HG03108 (cell line): ENCODE measurements at regions not wholly inside any gene's neighbourhood (a gene's known extent, or its start where the extent isn't known, plus 50 kb on each side); places are given as distances from the start of the nearest gene placed in this dataset.
A peak's percentile ranks its signal among the peaks of the same experiment; 100 is the strongest.

Experiments
- ATAC-seq: cut with Tn5 transposase; IDR thresholded peaks from one replicate; pipeline ENCODE4 v1.9.1; 2021; ENCODE audit warnings: moderate library complexity; ENCODE audit not compliant: unreplicated experiment

DNA sequence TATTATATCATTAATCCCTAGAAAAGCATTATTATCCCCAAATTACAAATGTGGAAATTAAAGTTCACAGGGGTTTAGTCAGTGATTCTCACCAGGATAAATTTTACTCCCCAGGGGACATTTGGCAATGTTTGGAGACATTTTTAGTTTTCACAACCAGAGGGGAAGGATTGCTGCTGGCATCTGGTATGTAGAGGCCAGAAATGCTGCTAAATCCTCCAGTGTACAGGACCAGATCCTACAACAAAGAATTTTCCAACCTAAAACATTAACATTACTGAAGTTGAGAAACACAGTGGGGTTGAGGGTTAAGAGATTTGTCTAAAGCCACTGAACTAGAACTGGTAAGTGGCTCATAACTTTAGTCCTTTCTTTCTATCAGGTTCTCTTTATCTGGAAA, 162.0 kb upstream of the SYT6 start:
- ATAC-seq = no peak

GRCh38 chr1:114314576-114314975, 160.9 kb upstream of the SYT6 start:
- no peak for ATAC-seq

GRCh38 chr1:114314098-114314497, 160.4 kb upstream of the SYT6 start:
- ATAC-seq = no peak

DNA sequence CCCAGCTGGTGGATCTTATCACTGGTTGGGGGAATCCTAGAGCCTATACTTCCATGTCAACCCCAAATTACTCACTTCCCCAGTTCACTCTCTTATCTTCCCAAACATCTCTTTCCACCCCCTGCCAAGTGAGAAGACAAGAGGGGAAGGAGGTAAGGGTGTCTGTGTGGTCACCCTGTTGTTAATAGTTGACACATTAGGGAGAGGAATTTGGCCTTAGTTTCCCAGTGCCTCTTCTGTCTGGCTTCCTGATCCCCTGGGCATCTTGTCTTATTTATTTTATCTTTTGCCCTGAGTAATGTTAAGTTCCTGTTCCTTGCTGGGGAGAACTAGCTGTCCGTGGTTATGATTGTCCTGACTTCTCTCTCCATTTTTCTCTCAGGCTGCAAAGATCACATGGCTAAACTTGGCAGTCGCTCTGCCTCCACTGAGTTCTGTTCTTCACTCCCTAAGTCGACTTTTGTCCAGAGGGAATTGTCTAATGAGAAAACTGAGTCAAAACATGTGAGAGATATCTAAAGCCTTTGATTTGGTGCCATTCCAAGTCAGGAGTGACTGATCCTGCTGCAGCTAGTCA, 157.1 kb upstream of the SYT6 start:
- no peak for ATAC-seq

DNA sequence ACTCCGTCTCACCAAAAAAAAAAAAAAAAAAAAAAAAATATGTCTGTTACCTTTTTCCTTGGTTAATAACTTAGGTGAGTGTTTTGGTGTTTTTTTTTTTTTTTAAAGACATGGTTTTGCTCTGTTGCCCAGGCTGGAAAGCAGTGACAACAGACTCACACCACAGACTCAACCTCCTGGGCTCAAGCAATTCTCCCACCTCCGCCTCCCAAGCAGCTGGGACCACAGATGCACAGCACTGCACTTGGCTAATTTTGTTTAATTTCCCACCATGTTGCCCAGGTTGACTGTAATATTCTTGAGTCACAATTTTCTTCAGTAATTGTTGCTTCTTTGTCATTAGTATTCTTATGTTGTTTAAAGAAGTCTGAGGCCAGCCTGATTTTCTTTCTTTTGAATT, 149.2 kb upstream of the SYT6 start:
- ATAC-seq = no peak

DNA sequence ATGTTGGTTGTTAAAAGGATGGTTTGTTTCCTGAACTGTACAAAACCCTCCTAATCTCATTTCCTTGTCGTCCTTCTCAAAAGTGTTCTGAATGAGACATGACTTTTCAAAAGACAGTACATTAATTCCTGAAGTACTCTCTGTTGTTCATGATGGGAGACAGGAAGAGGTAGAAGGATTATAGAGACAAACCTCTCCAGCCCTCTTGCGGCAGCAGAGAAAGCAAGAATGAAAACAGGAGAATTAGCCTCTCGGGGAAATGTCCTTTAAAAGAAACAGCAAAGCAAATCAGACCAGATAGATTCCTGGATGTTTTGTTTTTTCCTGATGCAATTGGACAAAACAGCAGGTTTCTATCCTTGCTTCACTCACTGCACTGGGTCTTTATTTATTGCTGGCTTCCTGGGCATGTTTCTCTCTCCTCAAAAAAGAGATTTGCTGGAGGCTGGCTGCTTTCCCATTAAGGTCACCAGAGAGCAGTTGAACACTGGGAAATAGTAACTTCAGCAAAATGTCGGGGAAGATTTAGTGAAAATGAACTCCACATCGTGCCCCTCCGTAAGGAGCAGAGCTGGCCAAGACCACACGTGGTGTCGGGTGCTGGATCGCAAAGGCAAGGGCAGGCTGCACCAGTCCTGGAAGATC, 145.8 kb upstream of the SYT6 start:
- ATAC-seq = no peak

DNA sequence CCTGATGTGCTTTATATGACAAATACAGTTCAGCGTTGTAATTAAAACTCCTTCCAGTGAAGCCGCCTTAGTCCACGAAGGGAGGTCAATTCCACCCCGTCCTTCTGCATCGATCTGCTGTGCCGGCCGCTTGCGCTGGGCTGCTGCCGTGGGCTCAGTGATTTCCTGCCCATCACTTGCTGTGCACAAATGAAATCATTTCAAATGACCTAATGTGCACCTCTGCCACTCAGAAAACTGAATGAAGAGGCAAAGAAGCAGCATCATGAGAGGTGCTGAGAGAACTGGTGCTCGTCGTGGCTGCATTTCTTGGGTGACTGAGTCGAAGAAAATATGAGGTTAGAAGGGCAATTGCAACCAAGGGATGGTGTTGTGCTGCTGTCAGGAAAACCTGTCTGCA, 144.3 kb upstream of the SYT6 start:
- no peak for ATAC-seq

DNA sequence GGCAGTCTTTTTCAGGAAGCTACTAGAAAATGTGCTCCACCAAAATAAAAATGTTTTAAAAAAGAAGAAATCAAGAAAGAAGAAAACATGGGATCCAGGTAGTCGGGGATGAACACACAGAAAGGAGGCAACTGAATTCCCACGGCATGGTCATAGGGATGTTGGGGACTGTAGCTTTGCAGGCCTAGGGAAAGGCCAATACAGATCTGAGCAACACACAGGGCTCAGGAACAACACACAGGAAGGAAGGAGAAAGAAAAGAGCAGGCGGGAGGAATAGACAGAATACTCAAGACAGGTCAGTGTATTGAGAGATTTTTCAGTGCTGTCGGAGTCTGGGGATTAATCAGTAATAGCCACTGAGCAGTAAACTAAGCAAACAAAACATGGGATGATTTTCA, 142.7 kb upstream of the SYT6 start:
- ATAC-seq = no peak

DNA sequence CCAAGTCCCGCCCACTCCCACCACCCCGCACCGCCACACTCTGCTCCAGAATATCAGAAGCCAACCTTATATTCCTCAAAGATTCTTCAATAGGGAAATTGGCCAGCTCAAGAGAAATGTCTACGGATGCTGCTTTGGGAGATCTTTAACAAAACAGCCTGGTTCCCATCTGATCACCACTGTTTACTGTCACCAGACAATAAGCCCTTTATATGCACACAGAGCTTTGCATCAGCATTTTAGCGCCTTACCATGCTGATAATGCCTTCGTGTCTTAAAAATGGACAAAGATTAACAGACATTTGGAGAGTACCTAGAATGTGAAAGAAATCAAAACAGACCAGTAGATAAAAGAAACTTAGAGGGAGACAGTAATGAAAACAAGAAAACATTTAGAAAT, 141.7 kb upstream of the SYT6 start:
- no peak for ATAC-seq

DNA sequence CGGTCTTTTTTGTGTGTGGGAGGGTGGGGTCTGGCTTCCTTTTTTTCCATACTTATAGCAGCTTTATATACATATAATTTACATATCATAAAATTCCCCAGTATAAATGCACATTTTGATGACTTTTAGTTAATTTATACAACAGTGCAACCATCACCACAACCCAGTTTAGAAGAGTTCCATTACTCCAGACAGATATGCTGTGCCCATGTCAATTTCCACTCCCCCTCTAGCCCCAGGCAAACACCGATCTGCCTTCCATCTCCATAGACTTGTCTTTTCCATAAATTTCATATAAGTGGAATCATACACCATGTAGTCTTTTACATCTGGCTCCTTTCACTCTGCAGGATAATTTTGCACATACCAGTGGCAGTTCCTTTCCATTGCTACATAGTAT, 139.2 kb upstream of the SYT6 start:
- no peak for ATAC-seq

DNA sequence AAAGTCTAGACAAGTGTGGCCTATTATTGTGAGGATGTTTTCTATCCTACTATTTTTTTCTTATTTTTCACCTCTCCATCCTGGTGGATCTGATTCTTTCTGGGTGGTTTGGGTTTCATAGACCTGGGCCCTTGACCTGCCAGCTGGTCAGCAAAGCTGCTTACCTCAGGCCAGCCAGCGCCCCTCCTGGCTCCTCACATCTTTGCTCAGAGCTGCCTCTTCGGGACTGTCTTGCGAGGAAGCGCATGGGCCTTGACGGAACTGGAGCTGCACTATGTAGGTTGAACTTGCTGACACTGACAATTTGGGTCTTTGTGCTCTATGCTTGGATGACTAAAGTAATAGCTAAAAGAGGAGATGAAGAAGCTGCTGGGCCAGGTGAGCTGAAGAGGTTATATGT, 138.5 kb upstream of the SYT6 start:
- no peak for ATAC-seq

DNA sequence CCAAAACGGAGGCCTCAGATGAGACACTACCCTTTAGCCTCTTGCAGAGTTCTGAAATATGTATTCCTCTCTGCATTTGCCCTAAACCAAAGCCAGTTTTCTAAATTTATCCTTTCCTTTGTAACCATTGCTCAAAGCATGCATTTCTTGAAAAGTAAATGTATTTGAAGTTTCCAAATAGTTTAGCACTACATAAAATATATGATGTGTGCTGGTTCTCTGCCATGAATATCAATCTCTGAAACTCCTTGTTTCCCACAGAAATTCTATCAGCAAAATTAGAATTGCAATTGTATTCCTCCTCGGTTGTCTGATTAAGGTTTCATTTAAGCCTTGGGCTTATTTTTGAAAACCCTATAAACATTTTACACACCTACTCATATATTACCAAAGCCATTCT, 137.1 kb upstream of the SYT6 start:
- no peak for ATAC-seq

DNA sequence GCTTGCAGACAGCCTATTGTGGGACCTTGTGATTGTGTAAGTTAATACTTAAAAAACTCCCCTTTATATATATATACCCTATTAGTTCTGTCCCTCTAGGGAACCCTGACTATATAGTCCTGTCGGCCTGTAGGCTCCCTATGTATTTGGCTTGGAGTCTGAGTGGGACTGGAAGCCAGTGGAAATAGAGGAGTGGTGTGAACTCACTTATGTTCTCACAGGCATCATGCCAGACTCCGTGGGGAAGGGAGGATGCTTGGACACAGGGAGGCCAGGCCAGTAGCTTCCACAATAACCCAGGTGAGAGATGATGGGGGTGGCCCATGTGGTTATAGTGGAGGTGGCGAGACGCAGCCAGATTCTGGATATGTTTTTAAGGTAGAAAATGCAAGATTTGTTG, 136.7 kb upstream of the SYT6 start:
- no peak for ATAC-seq

DNA sequence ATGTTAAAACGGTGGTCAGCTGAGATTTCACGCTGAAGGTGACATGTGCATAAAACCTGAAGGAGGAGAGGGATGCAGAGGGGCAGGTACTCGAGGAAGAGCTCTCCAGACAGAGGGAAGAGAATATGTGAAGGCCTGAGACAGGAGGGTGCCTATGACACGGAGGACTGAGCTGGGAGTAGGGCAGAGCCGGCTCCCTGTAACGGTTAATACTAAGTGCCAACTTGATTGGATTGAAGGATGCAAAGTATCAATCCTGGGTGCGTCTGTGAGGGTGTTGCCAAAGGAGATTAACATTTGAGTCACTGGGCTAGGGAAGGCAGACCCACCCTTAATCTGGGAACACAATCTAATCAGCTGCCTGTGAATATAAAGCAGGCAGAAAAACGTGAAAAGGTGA, 136.2 kb upstream of the SYT6 start:
- no peak for ATAC-seq

DNA sequence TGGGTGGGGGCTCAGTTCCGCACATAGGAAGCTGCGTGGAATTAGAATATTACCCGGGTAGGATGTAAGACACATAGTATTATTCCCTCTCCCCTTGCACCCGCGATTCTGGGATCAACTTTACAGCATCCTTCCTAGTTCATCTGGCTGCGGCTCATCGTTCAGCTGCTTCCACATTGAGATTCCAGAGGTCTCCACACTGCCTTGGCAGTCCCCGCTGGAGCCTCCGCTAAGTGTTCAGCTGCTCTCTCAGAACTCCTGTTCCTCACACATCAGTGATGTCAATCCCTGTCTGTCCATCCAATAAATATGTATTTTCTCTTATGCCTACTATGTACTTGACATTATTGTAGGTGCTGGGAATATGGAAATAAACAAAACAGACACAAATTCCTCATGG, 135.6 kb upstream of the SYT6 start:
- no peak for ATAC-seq

- ATAC-seq = no peak
These were observed 133.3 kb upstream of the SYT6 start for GRCh38 chr1:114286960-114287359.

DNA sequence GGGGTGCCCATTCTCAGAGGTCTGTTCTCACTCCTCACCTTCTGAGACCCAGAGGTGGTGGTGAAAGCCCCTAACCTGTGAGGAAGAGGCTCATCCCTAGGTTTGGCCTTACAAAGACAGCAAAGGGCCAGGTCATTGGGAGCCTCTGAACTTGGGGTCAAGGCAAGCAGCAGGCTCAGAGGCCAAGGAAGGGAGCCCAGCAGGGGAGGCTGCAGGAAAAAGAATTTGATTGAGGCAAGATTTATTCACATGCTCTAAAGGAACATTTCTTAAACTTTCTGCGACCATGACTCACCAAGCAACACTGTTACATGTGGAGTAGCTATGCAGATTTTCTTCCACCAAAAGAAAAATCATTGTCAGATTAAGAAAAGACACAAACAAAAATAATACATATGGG, 132.5 kb upstream of the SYT6 start:
- ATAC-seq = no peak

- peak; percentile 90 for ATAC-seq
These were observed 129.2 kb upstream of the SYT6 start for GRCh38 chr1:114282751-114283403.

- ATAC-seq = no peak
These were observed 125.2 kb upstream of the SYT6 start for GRCh38 chr1:114278911-114279310.

DNA sequence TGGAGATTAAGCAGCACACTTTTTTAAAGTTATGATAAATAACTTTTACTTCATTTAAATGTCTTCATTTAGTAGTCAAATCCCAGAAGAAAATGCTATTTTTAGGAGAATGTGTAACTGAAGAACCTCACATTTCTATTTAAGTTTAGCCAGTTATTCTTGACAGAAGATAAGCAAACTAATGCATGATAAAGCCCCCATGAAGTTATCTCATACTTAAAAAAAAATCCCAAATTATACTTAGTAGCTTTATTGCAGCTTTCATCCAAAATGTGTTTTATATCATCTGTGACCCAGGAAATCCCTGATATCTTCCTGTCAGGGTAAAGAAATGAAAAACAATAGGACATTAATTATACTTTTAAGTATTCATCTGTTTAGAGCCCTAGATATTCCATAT, 124.8 kb upstream of the SYT6 start:
- no peak for ATAC-seq

DNA sequence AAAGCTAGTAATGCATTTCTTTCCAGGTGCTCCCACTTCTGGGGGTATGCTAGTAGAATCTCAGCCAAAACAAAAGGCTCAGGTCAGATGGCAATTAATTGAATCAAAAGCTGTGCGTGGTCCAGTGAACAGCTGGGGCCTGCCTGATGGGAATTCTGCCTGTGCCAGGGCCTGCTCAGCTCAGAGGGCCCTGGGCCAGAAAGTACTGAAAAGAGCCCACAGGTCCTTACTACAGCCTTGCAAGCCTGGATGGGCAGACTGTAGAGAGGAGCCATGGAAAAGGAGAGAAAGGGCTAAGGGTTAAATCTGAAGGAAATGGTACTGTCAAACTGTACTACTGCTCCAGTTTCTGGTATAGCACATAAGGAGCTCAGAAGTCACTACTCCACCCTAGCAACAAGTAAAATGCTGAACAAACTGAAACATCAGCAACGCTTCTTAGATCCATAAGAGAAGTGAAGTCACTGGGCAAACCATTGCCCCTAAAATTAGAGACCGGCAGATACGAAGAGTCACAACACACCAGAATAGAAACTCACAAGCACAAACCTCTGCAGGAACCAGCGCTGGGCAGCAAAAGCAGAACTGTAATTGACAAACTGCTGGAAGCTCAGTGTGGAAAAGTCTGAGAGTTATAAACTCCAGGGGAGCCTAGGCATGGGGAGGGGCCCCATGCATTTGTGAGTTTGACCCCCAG, 121.1 kb upstream of the SYT6 start:
- no peak for ATAC-seq

DNA sequence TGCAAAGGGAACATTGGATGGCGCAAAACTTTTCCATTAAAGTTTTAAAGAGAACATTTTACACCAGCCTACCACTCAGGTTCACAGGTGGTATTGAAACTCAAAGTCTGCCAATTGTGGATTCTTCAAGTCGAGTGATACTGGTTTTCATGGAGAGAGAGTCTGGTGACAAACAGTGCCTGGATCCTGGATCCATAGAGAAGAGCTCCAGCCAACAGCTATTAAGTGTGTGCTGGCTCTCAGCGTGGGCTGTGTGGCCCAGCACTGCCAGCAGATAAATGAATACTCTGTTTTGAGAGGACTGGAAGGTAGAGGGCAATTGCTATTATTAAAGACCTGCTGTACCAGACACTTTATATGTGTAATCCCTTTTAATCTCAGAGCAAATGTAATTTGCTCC, 118.9 kb upstream of the SYT6 start:
- no peak for ATAC-seq
